SK-N-SH (cell line): ENCODE measurements at regions not wholly inside any gene's neighbourhood (a gene's known extent, or its start where the extent isn't known, plus 50 kb on each side); places are given as distances from the start of the nearest gene placed in this dataset.

Experiments
- CTCF ChIA-PET: fragments of 300-600, 350-600 bp; formaldehyde crosslinking; extraction: SDS; loops from one replicate; lab custom pipeline; 2021; lab: Yijun Ruan, JAX
- POLR2A ChIA-PET: fragments of 350-600 bp; sonication (Branson Sonifier 250); formaldehyde crosslinking; extraction: SDS; loops from one replicate; lab custom pipeline; 2020; ENCODE audit warnings: antibody characterized with exemption, inconsistent platforms; lab: Yijun Ruan, JAX
- DNase-seq: peaks from one replicate; pipeline ENCODE4 v3.0.0; 2012
- H2AFZ ChIP-seq: fragments of 200-600 bp; sonication (generic); 2 replicates; pipeline ENCODE4 v1.8.1; 2016; ENCODE audit warnings: antibody characterized with exemption, mild to moderate bottlenecking, low read depth
- H3F3A ChIP-seq: fragments of 200-600 bp; sonication (generic); replicated peaks from 2 replicates; pipeline ENCODE3; 2016; ENCODE audit warnings: antibody characterized with exemption, mild to moderate bottlenecking; ENCODE audit not compliant: insufficient read depth
- H3K27ac ChIP-seq, 2 experiments: fragments of 200-500 bp in 1 of 2; fragments of 200-600 bp in 1 of 2; sonication (Bioruptor generic) in 1 of 2; sonication (generic), shearing (Covaris generic) in 1 of 2; 2 replicates each; pipeline versions ENCODE4 v1.5.1 to v1.6.1; 2014 to 2016; ENCODE audit warnings: low read depth in 2 of 2, inconsistent platforms in 1 of 2, low read length in 1 of 2, mild to moderate bottlenecking in 1 of 2, mixed read lengths in 1 of 2
- H3K27me3 ChIP-seq: fragments of 200-600 bp; sonication (generic), shearing (Covaris generic); 2 replicates; pipeline ENCODE4 v1.6.1; 2016; ENCODE audit warnings: mixed run types; ENCODE audit not compliant: insufficient read depth
- H3K36me3 ChIP-seq, 2 experiments: fragments of 200-500 bp in 1 of 2; fragments of 200-600 bp in 1 of 2; sonication (Bioruptor generic) in 1 of 2; sonication (generic) in 1 of 2; replicated peaks in 1 of 2; 2 replicates each; pipeline versions ENCODE3 to v1.5.1; 2014 to 2016; ENCODE audit warnings: low read length in 1 of 2, mild to moderate bottlenecking in 1 of 2; ENCODE audit not compliant: insufficient read depth in 2 of 2, control insufficient read depth in 1 of 2
- H3K4me1 ChIP-seq, 2 experiments: fragments of 200-500 bp in 1 of 2; fragments of 200-600 bp in 1 of 2; sonication (Bioruptor generic) in 1 of 2; sonication (generic), shearing (Covaris generic) in 1 of 2; 2 replicates each; pipeline versions ENCODE4 v1.5.1 to v1.6.1; 2014 to 2016; ENCODE audit warnings: low read depth in 1 of 2, low read length in 1 of 2, mixed run types in 1 of 2; ENCODE audit not compliant: insufficient read depth in 2 of 2, control insufficient read depth in 1 of 2
- H3K4me2 ChIP-seq: fragments of 200-600 bp; sonication (generic), shearing (Covaris generic); 2 replicates; pipeline ENCODE4 v1.6.1; 2017; ENCODE audit warnings: mixed run types
- H3K4me3 ChIP-seq, 2 experiments: fragments of 200-500 bp in 1 of 2; fragments of 200-600 bp in 1 of 2; sonication (Bioruptor generic) in 1 of 2; sonication (generic), shearing (Covaris generic) in 1 of 2; 2 replicates each; pipeline versions ENCODE4 v1.5.1 to v1.8.1; 2014 to 2016; ENCODE audit warnings: low read depth in 2 of 2, inconsistent platforms in 1 of 2, low read length in 1 of 2, mild to moderate bottlenecking in 1 of 2, mixed read lengths in 1 of 2, moderate library complexity in 1 of 2
- H3K79me2 ChIP-seq: fragments of 200-600 bp; sonication (generic); 2 replicates; pipeline ENCODE4 v1.8.1; 2017; ENCODE audit warnings: mild to moderate bottlenecking; ENCODE audit not compliant: insufficient read depth
- H3K9ac ChIP-seq: fragments of 200-600 bp; sonication (generic); 2 replicates; pipeline ENCODE4 v1.6.1; 2017; ENCODE audit warnings: mixed run types
- H3K9me2 ChIP-seq: fragments of 200-600 bp; sonication (generic); 2 replicates; pipeline ENCODE4 v1.6.1; 2017; ENCODE audit warnings: mixed run types
- H3K9me3 ChIP-seq: fragments of 200-600 bp; sonication (generic); 2 replicates; pipeline ENCODE4 v1.6.1; 2017; ENCODE audit warnings: mixed run types, mild to moderate bottlenecking, moderate library complexity
- H4K20me1 ChIP-seq: fragments of 200-600 bp; sonication (generic); 2 replicates; pipeline ENCODE4 v1.6.1; 2017; ENCODE audit warnings: mild to moderate bottlenecking, mixed run types; ENCODE audit not compliant: insufficient read depth
- ELF1 ChIP-seq: IDR thresholded peaks from 2 replicates; pipeline ENCODE4 v1.4.0; 2012
- FOSL2 ChIP-seq: IDR thresholded peaks from 2 replicates; pipeline ENCODE4 v1.4.0; 2012; ENCODE audit warnings: low read depth, mild to moderate bottlenecking, moderate library complexity, borderline replicate concordance
- FOXJ3 ChIP-seq: sonication (generic); formaldehyde crosslinking; IDR thresholded peaks from 2 replicates; pipeline ENCODE4 v1.5.1; 2020; ENCODE audit warnings: mild to moderate bottlenecking, missing genetic modification reagents
- FOXM1 ChIP-seq: IDR thresholded peaks from 2 replicates; pipeline ENCODE4 v1.4.0; 2012; ENCODE audit warnings: low read depth, mild to moderate bottlenecking
- GATA2 ChIP-seq: sonication (generic); formaldehyde crosslinking; IDR thresholded peaks from 2 replicates; pipeline ENCODE4 v1.5.0; 2020; ENCODE audit warnings: mild to moderate bottlenecking, missing genetic modification reagents
- MXI1 ChIP-seq: IDR thresholded peaks from 2 replicates; pipeline ENCODE4 v1.6.1; 2012; ENCODE audit warnings: mild to moderate bottlenecking, low read depth, low read length, improper control_type of control experiment
- NRF1 ChIP-seq: IDR thresholded peaks from 2 replicates; pipeline ENCODE4 v1.6.1; 2012; ENCODE audit warnings: low read depth, mild to moderate bottlenecking, low read length
- RAD21 ChIP-seq: IDR thresholded peaks from 2 replicates; pipeline ENCODE4 v1.6.1; 2012; ENCODE audit warnings: mild to moderate bottlenecking, low read length
- RCOR1 ChIP-seq: fragments of 150-350 bp; IDR thresholded peaks from 2 replicates; pipeline ENCODE4 v1.6.1; 2017; ENCODE audit warnings: antibody characterized with exemption, low read length
- SMC3 ChIP-seq: IDR thresholded peaks from 2 replicates; pipeline ENCODE4 v1.6.1; 2012; ENCODE audit warnings: low read depth, low read length, improper control_type of control experiment
- TAF1 ChIP-seq: IDR thresholded peaks from 2 replicates; pipeline ENCODE4 v1.6.1; 2012; ENCODE audit warnings: low read depth, mild to moderate bottlenecking, low read length, moderate library complexity, borderline replicate concordance
- TCF12 ChIP-seq: IDR thresholded peaks from 2 replicates; pipeline ENCODE4 v1.4.0; 2012
- TEAD4 ChIP-seq: IDR thresholded peaks from 2 replicates; pipeline ENCODE4 v1.4.0; 2012; ENCODE audit warnings: mild to moderate bottlenecking, borderline replicate concordance; ENCODE audit not compliant: insufficient read depth
- USF2 ChIP-seq: fragments of 150-350 bp; IDR thresholded peaks from 2 replicates; pipeline ENCODE4 v1.6.1; 2017; ENCODE audit warnings: antibody characterized with exemption, low read length, low read depth, borderline replicate concordance
- ZBTB33 ChIP-seq: IDR thresholded peaks from 2 replicates; pipeline ENCODE4 v1.4.0; 2012; ENCODE audit warnings: low read depth, borderline replicate concordance
- WGBS: methylation state at CpG from one replicate; pipeline ENCODE4 v1.1.6; 2017; ENCODE audit warnings: low lambda C conversion rate; 5-methylcytosine and 5-hydroxymethylcytosine counted together

- 65% methylated on average over 3 of the region's 3 CpGs for WGBS
- no peak overlapping the region for H2AFZ ChIP-seq
- no peak overlapping the region for H3K9ac ChIP-seq
- no peak overlapping the region; a peak in 1 of 4 replicates for H3K27ac ChIP-seq
- POLR2A ChIA-PET = no interaction called here
- TF ChIP-seq MXI1 = no peak
- no peak for TF ChIP-seq ELF1
- TF ChIP-seq RAD21 = no peak
- TF ChIP-seq FOXJ3 (CRISPR knock-in tag) = no peak
- no peak for TF ChIP-seq USF2
- TF ChIP-seq ZBTB33 = no peak
- no peak for TF ChIP-seq TAF1
- no peak for TF ChIP-seq GATA2 (CRISPR knock-in tag)
- TF ChIP-seq FOSL2 = no peak
- no peak for TF ChIP-seq TCF12
- TF ChIP-seq RCOR1 = no peak
- no peak for TF ChIP-seq SMC3
- TF ChIP-seq NRF1 = no peak
- TF ChIP-seq TEAD4 = no peak
- TF ChIP-seq, all 33 proteins: peak for 0
- H4K20me1 ChIP-seq = no peaks in the 10 kb centered on the region
- no peak overlapping the region for H3K4me2 ChIP-seq
- H3K27me3 ChIP-seq = no peaks in the 10 kb centered on the region
- no peak overlapping the region for H3K4me3 ChIP-seq
- H3K4me1 ChIP-seq = peaks cover 0 to under 1% of the 10 kb centered on the region in 2 experiments; a peak in 1 of 4 replicates
- DNase-seq = no peak
- H3K79me2 ChIP-seq = no peaks in the 10 kb centered on the region
- H3K9me3 ChIP-seq = no peaks in the 10 kb centered on the region
- no peaks in the 10 kb centered on the region for H3K36me3 ChIP-seq
- CTCF ChIA-PET = no interaction called here
- H3F3A ChIP-seq = no peaks in the 10 kb centered on the region
- H3K9me2 ChIP-seq = no peaks in the 10 kb centered on the region
Measured at GRCh38 chr5:156121234-156121633, 205.7 kb upstream of the SGCD start.

GRCh38 chr5:156121882-156122281 lies 205.1 kb upstream of the SGCD start:
- Histone ChIP-seq H3K36me3 (no peaks in the 10 kb centered on the region), H3K9ac (no peak overlapping the region), H3F3A (no peaks in the 10 kb centered on the region), H2AFZ (no peak overlapping the region), H3K4me1 (peaks cover 0 to 2% of the 10 kb centered on the region in 2 experiments; a peak in 1 of 4 replicates), H3K27me3 (no peaks in the 10 kb centered on the region), H4K20me1 (no peaks in the 10 kb centered on the region), H3K79me2 (no peaks in the 10 kb centered on the region), H3K27ac (no peak overlapping the region), H3K4me3 (no peak overlapping the region), H3K9me3 (no peaks in the 10 kb centered on the region), H3K9me2 (no peaks in the 10 kb centered on the region), H3K4me2 (no peak overlapping the region)
- TF ChIP-seq ZBTB33 (no peak), RCOR1 (no peak), MXI1 (no peak), TCF12 (no peak; the same call in 1 of the 2 replicates), FOXM1 (no peak), FOSL2 (no peak), USF2 (no peak)
- 41% methylated on average over 1 of the region's 1 CpG for WGBS
- CTCF ChIA-PET = no interaction called here
- POLR2A ChIA-PET = no interaction called here
- DNase-seq = no peak
